Upper lobe of left lung (tissue), 4 donors: ENCODE measurements at regions not wholly inside any gene's neighbourhood (a gene's known extent, or its start where the extent isn't known, plus 50 kb on each side); places are given as distances from the start of the nearest gene placed in this dataset.

Experiments used
- CTCF ChIP-seq, 6 experiments: fragments of 450-650 bp in 4 of 6; fragments of 200-600 bp in 2 of 6; sonication (generic) in 2 of 6; IDR thresholded peaks; one replicate each; pipeline ENCODE4 v1.5.1; 2016 to 2019; ENCODE audit warnings: antibody characterized with exemption in 6 of 6
- EP300 ChIP-seq, 4 donors: sonication (generic); formaldehyde crosslinking; IDR thresholded peaks; one replicate each; pipeline ENCODE4 v1.5.1; 2017; ENCODE audit warnings: antibody characterized with exemption in 4 of 4, control low read depth in 2 of 4
- POLR2A ChIP-seq, 4 donors: fragments of 450-650 bp; IDR thresholded peaks; one replicate each; pipeline ENCODE4 v1.5.1; 2016 to 2017; ENCODE audit warnings: antibody characterized with exemption in 4 of 4, mild to moderate bottlenecking in 2 of 4
- POLR2AphosphoS5 ChIP-seq, 2 donors: sonication (generic); formaldehyde crosslinking; IDR thresholded peaks; one replicate each; pipeline ENCODE4 v1.5.1; 2017; ENCODE audit warnings: antibody characterized with exemption in 2 of 2

- no peak for TF ChIP-seq CTCF (IDR thresholded peaks at IDR 0.05)
- TF ChIP-seq EP300 (IDR thresholded peaks at IDR 0.05) = no peak
- no peak for TF ChIP-seq POLR2AphosphoS5 (IDR thresholded peaks at IDR 0.05)
- no peak for TF ChIP-seq POLR2A (IDR thresholded peaks at IDR 0.05)
Measured at GRCh38 chr15:69629631-69630161, 177.1 kb downstream of the RPLP1 start.
